ENCODE measurements at regions not wholly inside any gene's neighbourhood (a gene's known extent, or its start where the extent isn't known, plus 50 kb on each side); places are given as distances from the start of the nearest gene placed in this dataset.

GRCh38 chr5:68398146-68398812 lies 182.7 kb downstream of the PIK3R1 start:
- H3K27ac ChIP-seq (ENCODE audit: low read depth, low read length, poor library complexity, severe bottlenecking) = no peak overlapping the region
- no peak for DNase-seq (ENCODE audit: low spot score)
- intact Hi-C loops (cut with micrococcal nuclease; ENCODE audit: unreplicated experiment) = no loop called here
- H3K9me2 ChIP-seq (ENCODE audit: insufficient read depth, low read length) = no peaks in the 10 kb centered on the region
- no peaks in the 10 kb centered on the region for H3K4me1 ChIP-seq (ENCODE audit: insufficient read depth, low read length, poor library complexity, severe bottlenecking)
- no peaks in the 10 kb centered on the region for H4K20me1 ChIP-seq (ENCODE audit: insufficient read depth, low read length)
- ChIA-PET CTCF (ENCODE audit: unreplicated experiment) (no interaction called here), POLR2A (interaction anchor here (0.6 kb wide), 1 partner anchor 708 kb away, joined by 3 read pairs; no protein-coding TSS in a partner anchor)
- TF ChIP-seq CTCF (conservative IDR thresholded peaks at IDR 0.05; ENCODE audit: low read length) (no peak), EZH2phosphoT487 (IDR thresholded peaks at IDR 0.05; ENCODE audit: borderline replicate concordance, low read depth, low read length) (no peak)
- no peaks in the 10 kb centered on the region for H3K36me3 ChIP-seq (ENCODE audit: insufficient read depth, low read length)
- H3K4me2 ChIP-seq (ENCODE audit: low read length) = no peak overlapping the region
- no peaks in the 10 kb centered on the region for H3K79me2 ChIP-seq (ENCODE audit: insufficient read depth, low read depth, low read length)
- no TSS peak for BruUV-seq (replicated peaks)
- H3K9me3 ChIP-seq (ENCODE audit: low read length) = no peaks in the 10 kb centered on the region
- no peak overlapping the region for H3K4me3 ChIP-seq (ENCODE audit: low read depth, low read length, poor library complexity, severe bottlenecking)
- no peak overlapping the region for H2AFZ ChIP-seq (ENCODE audit: low read length)

- Histone ChIP-seq H2AFZ (ENCODE audit: low read length) (no peak overlapping the region), H4K20me1 (ENCODE audit: insufficient read depth, low read length) (no peaks in the 10 kb centered on the region), H3K27ac (ENCODE audit: low read depth, low read length, poor library complexity, severe bottlenecking) (no peak overlapping the region), H3K4me3 (ENCODE audit: low read depth, low read length, poor library complexity, severe bottlenecking) (no peak overlapping the region), H3K79me2 (ENCODE audit: insufficient read depth, low read depth, low read length) (no peaks in the 10 kb centered on the region), H3K4me1 (ENCODE audit: insufficient read depth, low read length, poor library complexity, severe bottlenecking) (peaks cover 5% of the 10 kb centered on the region), H3K4me2 (ENCODE audit: low read length) (no peak overlapping the region), H3K9me3 (ENCODE audit: low read length) (no peaks in the 10 kb centered on the region), H3K9me2 (ENCODE audit: insufficient read depth, low read length) (no peaks in the 10 kb centered on the region), H3K36me3 (ENCODE audit: insufficient read depth, low read length) (no peaks in the 10 kb centered on the region)
- intact Hi-C loops (cut with micrococcal nuclease; ENCODE audit: unreplicated experiment) = no loop called here
- POLR2A ChIA-PET = no interaction called here
- CTCF ChIA-PET (ENCODE audit: unreplicated experiment) = no interaction called here
- TF ChIP-seq CTCF (conservative IDR thresholded peaks at IDR 0.05; ENCODE audit: low read length) (no peak), EZH2phosphoT487 (IDR thresholded peaks at IDR 0.05; ENCODE audit: borderline replicate concordance, low read depth, low read length) (no peak)
- BruUV-seq (replicated peaks) = no TSS peak
- no peak for DNase-seq (ENCODE audit: low spot score)
Observed at GRCh38 chr5:68403301-68403700, 187.7 kb downstream of the PIK3R1 start.

- Histone ChIP-seq H3K36me3 (ENCODE audit: insufficient read depth, low read length) (no peaks in the 10 kb centered on the region), H3K4me2 (ENCODE audit: low read length) (no peak overlapping the region), H2AFZ (ENCODE audit: low read length) (no peak overlapping the region), H3K27ac (ENCODE audit: low read depth, low read length, poor library complexity, severe bottlenecking) (no peak overlapping the region), H4K20me1 (ENCODE audit: insufficient read depth, low read length) (no peaks in the 10 kb centered on the region), H3K9me3 (ENCODE audit: low read length) (no peaks in the 10 kb centered on the region), H3K79me2 (ENCODE audit: insufficient read depth, low read depth, low read length) (no peaks in the 10 kb centered on the region), H3K9me2 (ENCODE audit: insufficient read depth, low read length) (no peaks in the 10 kb centered on the region), H3K4me1 (ENCODE audit: insufficient read depth, low read length, poor library complexity, severe bottlenecking) (peaks cover 5% of the 10 kb centered on the region), H3K4me3 (ENCODE audit: low read depth, low read length, poor library complexity, severe bottlenecking) (no peak overlapping the region)
- BruUV-seq (replicated peaks) = no TSS peak
- POLR2A ChIA-PET = interaction anchor here (0.7 to 1.2 kb wide), 3 partner anchors 15 to 456 kb away, joined by 3 to 4 read pairs (median 3); no protein-coding TSS in a partner anchor
- DNase-seq (ENCODE audit: low spot score) = no peak
- TF ChIP-seq CTCF (conservative IDR thresholded peaks at IDR 0.05; ENCODE audit: low read length) (no peak), EZH2phosphoT487 (IDR thresholded peaks at IDR 0.05; ENCODE audit: borderline replicate concordance, low read depth, low read length) (no peak)
- intact Hi-C loops (cut with micrococcal nuclease; ENCODE audit: unreplicated experiment) = no loop called here
- CTCF ChIA-PET (ENCODE audit: unreplicated experiment) = no interaction called here
Observed at GRCh38 chr5:68404246-68404645, 188.7 kb downstream of the PIK3R1 start.
